ENCODE measurements at regions not wholly inside any gene's neighbourhood (a gene's known extent, or its start where the extent isn't known, plus 50 kb on each side); places are given as distances from the start of the nearest gene placed in this dataset.

DNA sequence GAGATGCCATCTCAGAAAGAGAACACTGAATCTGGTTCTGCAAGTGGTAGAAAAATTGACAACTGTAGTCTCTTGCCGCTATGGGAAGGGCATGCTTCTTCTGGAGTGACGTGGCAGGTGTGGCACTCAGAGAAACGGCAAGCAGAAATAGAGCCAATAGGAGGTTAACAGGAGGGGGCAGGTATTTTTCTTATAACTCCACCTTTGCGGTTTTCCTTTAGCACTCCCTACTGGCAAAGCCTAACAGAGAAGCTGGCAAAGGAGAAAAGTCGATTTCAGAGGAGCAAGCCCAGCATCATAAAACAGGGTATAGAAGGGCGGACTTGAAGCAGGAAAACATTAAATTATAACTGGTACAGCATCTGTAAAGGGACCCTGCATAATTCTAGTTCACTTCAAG lies 1382.2 kb downstream of the PCDH18 start:
- Histone ChIP-seq H4K20me1 (ENCODE audit: insufficient read depth, low read length) (no peaks in the 10 kb centered on the region), H3K79me2 (ENCODE audit: insufficient read depth, low read length) (no peaks in the 10 kb centered on the region), H3K4me2 (ENCODE audit: low read length) (no peak overlapping the region), H3K9me2 (ENCODE audit: low read depth, low read length) (no peaks in the 10 kb centered on the region), H3F3A (ENCODE audit: insufficient read depth, low read length) (no peaks in the 10 kb centered on the region), H2AFZ (ENCODE audit: low read length) (no peak overlapping the region), H3K36me3 (ENCODE audit: insufficient read depth, low read length) (no peaks in the 10 kb centered on the region), H3K27me3 (ENCODE audit: insufficient read depth, low read length) (no peaks in the 10 kb centered on the region), H3K9me3 (ENCODE audit: low read length) (no peaks in the 10 kb centered on the region), H3K4me1 (ENCODE audit: insufficient read depth, low read length, severe bottlenecking) (no peaks in the 10 kb centered on the region), H3K27ac (ENCODE audit: low read depth, low read length, poor library complexity, severe bottlenecking) (no peak overlapping the region), H3K4me3 (ENCODE audit: low read depth, low read length, poor library complexity, severe bottlenecking) (no peak overlapping the region), H3K9ac (ENCODE audit: low read length) (no peak overlapping the region)
- TF ChIP-seq, protein P1, sequence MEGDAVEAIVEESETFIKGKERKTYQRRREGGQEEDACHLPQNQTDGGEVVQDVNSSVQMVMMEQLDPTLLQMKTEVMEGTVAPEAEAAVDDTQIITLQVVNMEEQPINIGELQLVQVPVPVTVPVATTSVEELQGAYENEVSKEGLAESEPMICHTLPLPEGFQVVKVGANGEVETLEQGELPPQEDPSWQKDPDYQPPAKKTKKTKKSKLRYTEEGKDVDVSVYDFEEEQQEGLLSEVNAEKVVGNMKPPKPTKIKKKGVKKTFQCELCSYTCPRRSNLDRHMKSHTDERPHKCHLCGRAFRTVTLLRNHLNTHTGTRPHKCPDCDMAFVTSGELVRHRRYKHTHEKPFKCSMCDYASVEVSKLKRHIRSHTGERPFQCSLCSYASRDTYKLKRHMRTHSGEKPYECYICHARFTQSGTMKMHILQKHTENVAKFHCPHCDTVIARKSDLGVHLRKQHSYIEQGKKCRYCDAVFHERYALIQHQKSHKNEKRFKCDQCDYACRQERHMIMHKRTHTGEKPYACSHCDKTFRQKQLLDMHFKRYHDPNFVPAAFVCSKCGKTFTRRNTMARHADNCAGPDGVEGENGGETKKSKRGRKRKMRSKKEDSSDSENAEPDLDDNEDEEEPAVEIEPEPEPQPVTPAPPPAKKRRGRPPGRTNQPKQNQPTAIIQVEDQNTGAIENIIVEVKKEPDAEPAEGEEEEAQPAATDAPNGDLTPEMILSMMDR (IDR thresholded peaks at IDR 0.05; ENCODE audit: low read length) = no peak
- TF ChIP-seq EZH2 (IDR thresholded peaks at IDR 0.05; ENCODE audit: borderline replicate concordance, low read length) = no peak

DNA sequence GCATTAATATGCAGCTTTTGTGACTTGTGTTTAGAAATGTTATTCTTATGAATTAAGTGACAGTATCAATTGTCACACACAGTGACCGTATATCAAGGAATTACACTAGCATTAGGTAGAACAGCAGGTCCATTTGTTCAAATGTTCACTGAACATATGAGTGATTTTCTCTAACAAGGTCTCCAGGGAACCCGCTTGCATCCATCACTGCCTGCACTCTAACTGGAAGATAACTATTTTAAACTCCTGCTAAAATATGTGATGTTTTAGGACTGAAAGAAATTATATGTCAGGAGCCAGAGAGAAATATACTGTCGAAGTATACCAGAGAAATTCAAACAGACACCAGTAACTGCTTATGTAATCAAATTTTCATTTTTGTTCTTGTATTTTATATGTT lies 1395.7 kb downstream of the PCDH18 start:
- Histone ChIP-seq H3K4me3 (ENCODE audit: low read depth, low read length, poor library complexity, severe bottlenecking) (no peak overlapping the region), H3K27ac (ENCODE audit: low read depth, low read length, poor library complexity, severe bottlenecking) (no peak overlapping the region), H3K4me2 (ENCODE audit: low read length) (no peak overlapping the region), H3K9me2 (ENCODE audit: low read depth, low read length) (no peaks in the 10 kb centered on the region), H3K9ac (ENCODE audit: low read length) (no peak overlapping the region), H4K20me1 (ENCODE audit: insufficient read depth, low read length) (no peaks in the 10 kb centered on the region), H3F3A (ENCODE audit: insufficient read depth, low read length) (no peaks in the 10 kb centered on the region), H3K27me3 (ENCODE audit: insufficient read depth, low read length) (no peaks in the 10 kb centered on the region), H3K36me3 (ENCODE audit: insufficient read depth, low read length) (no peaks in the 10 kb centered on the region), H2AFZ (ENCODE audit: low read length) (no peak overlapping the region), H3K9me3 (ENCODE audit: low read length) (no peaks in the 10 kb centered on the region), H3K79me2 (ENCODE audit: insufficient read depth, low read length) (no peaks in the 10 kb centered on the region), H3K4me1 (ENCODE audit: insufficient read depth, low read length, severe bottlenecking) (no peaks in the 10 kb centered on the region)
- TF ChIP-seq, protein P1 (IDR thresholded peaks at IDR 0.05; ENCODE audit: low read length) = no peak
- TF ChIP-seq EZH2 (IDR thresholded peaks at IDR 0.05; ENCODE audit: borderline replicate concordance, low read length) = no peak

DNA sequence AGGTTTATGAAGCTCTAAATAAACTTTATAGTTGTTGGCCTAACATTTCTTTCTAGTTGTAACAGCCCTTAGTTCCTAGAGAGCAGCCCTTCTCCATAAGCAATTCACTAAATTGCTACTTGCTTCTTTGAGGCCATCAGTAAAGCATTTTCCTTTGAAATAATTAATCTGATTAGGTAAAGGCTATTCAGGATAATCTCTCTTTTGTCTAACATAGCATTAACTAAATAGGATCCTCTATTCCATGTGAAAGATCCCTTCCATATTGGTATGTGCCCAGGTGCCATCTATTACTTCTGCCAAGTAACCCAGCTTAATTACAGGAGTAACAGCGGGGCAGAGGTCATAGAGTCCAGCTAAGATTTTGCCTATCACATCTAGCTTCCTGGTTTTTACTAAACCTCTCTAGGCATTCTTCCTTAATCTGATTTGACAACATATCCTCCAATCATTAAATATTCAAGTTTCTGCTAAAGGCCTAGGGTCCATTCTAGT lies 1408.0 kb downstream of the PCDH18 start:
- no peaks in the 10 kb centered on the region for H3K9me3 ChIP-seq (ENCODE audit: low read length)
- H3K27ac ChIP-seq (ENCODE audit: low read depth, low read length, poor library complexity, severe bottlenecking) = no peak overlapping the region
- H4K20me1 ChIP-seq (ENCODE audit: insufficient read depth, low read length) = no peaks in the 10 kb centered on the region
- H3K4me3 ChIP-seq (ENCODE audit: low read depth, low read length, poor library complexity, severe bottlenecking) = no peak overlapping the region
- no peaks in the 10 kb centered on the region for H3K9me2 ChIP-seq (ENCODE audit: low read depth, low read length)
- no peak overlapping the region for H3K9ac ChIP-seq (ENCODE audit: low read length)
- no peaks in the 10 kb centered on the region for H3K27me3 ChIP-seq (ENCODE audit: insufficient read depth, low read length)
- TF ChIP-seq, protein P1 (IDR thresholded peaks at IDR 0.05; ENCODE audit: low read length) = no peak
- TF ChIP-seq EZH2 (IDR thresholded peaks at IDR 0.05; ENCODE audit: borderline replicate concordance, low read length) = no peak
- H3F3A ChIP-seq (ENCODE audit: insufficient read depth, low read length) = no peaks in the 10 kb centered on the region
- H2AFZ ChIP-seq (ENCODE audit: low read length) = no peak overlapping the region
- H3K79me2 ChIP-seq (ENCODE audit: insufficient read depth, low read length) = no peaks in the 10 kb centered on the region
- no peaks in the 10 kb centered on the region for H3K4me1 ChIP-seq (ENCODE audit: insufficient read depth, low read length, severe bottlenecking)
- H3K4me2 ChIP-seq (ENCODE audit: low read length) = no peak overlapping the region
- H3K36me3 ChIP-seq (ENCODE audit: insufficient read depth, low read length) = no peaks in the 10 kb centered on the region

Data from OCI-LY1 (cell line).